ENCODE measurements at regions not wholly inside any gene's neighbourhood (a gene's known extent, or its start where the extent isn't known, plus 50 kb on each side); places are given as distances from the start of the nearest gene placed in this dataset.

DNA sequence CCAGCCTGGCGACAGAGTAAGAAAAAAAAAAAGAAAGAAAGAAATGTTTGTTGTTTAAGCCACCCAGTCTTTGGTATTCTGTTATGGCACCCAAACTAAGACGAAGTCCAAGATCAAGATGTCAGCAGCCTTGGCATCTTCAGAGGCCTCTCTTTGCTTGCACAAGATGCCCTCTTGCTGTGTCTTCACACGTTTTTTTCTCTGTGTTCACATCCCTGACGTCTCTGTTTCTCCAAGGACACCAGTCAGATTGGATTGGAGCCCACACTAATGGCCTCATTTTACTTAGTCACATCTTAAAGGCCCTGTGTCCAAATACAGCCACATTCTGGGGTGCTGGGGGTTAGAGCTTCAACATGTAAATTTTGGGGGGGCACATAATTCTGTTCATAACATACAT is 380.9 kb downstream of the GJA1 start:
- no peaks in the 10 kb centered on the region for H3K27me3 ChIP-seq (ENCODE audit: control insufficient read depth, insufficient read depth, low read length)
- H3K4me1 ChIP-seq (ENCODE audit: control insufficient read depth, insufficient read depth, low read length): no peaks in the 10 kb centered on the region
- H3K9me3 ChIP-seq (ENCODE audit: control insufficient read depth, insufficient read depth, low read length): peaks cover 8% of the 10 kb centered on the region
- no peak overlapping the region for H3K4me3 ChIP-seq (ENCODE audit: low read depth, low read length)
- no peak overlapping the region for H3K9ac ChIP-seq (ENCODE audit: low read depth, low read length)
- H3K36me3 ChIP-seq (ENCODE audit: control insufficient read depth, insufficient read depth, low read length): no peaks in the 10 kb centered on the region

DNA sequence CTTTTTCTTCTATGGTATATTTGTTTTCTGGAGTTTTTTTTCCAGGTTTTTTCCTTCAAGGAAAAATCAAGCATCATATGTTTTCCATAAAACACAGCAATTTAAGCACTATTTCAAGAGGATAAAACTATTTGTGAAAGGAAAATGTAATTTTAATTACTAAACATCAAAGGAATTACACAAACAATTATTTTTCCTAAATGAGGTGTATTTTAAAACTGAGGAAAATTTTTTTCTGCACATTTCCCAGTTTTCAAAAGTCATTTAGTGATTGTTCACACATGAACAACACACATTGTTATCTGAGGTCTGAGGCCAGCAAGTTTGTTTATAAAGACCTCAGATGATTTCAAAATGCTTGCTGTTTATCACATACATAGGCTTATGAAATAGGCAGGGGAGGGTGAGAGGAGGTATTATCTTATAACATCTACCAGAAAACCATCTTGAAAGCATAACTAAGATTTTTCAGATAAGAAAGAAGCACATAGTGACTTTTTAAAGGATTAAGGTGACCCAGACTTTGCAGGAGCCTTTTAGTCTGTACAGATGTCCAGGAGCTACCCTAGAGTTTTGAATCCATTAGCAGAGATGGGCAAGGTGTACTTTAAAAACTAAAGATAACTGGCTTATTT is 381.6 kb downstream of the GJA1 start:
- Histone ChIP-seq H3K4me1 (ENCODE audit: control insufficient read depth, insufficient read depth, low read length) (no peaks in the 10 kb centered on the region), H3K4me3 (ENCODE audit: low read depth, low read length) (no peak overlapping the region), H3K36me3 (ENCODE audit: control insufficient read depth, insufficient read depth, low read length) (no peaks in the 10 kb centered on the region), H3K9ac (ENCODE audit: low read depth, low read length) (no peak overlapping the region), H3K27me3 (ENCODE audit: control insufficient read depth, insufficient read depth, low read length) (no peaks in the 10 kb centered on the region), H3K9me3 (ENCODE audit: control insufficient read depth, insufficient read depth, low read length) (peaks cover 8% of the 10 kb centered on the region)

DNA sequence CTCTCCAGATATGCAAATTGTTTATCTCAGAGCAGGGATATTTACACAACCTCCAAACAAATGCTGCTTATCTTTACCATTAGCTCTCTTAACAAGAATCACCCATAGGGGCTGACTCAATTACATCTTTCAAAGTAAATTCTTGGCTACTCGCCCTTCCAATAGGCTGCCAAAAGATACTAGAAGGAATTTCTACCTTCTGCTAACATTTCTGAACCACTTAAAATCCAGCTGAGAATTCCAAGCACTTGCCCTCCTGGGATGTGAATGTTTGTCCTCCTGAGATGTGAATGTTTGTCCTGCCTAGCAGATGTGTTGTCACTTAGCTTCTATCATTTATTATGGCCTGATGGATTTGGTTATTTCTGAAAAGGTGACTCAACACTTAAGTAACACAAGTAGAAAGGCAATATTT is 388.0 kb downstream of the GJA1 start:
- no peaks in the 10 kb centered on the region for H3K36me3 ChIP-seq (ENCODE audit: control insufficient read depth, insufficient read depth, low read length)

GRCh38 chr6:121826156-121826810 is 390.8 kb downstream of the GJA1 start:
- Histone ChIP-seq H3K4me3 (ENCODE audit: low read depth, low read length) (no peak overlapping the region), H3K27me3 (ENCODE audit: control insufficient read depth, insufficient read depth, low read length) (no peaks in the 10 kb centered on the region), H3K36me3 (ENCODE audit: control insufficient read depth, insufficient read depth, low read length) (no peaks in the 10 kb centered on the region), H3K4me1 (ENCODE audit: control insufficient read depth, insufficient read depth, low read length) (peaks cover 2% of the 10 kb centered on the region), H3K9me3 (ENCODE audit: control insufficient read depth, insufficient read depth, low read length) (no peaks in the 10 kb centered on the region), H3K9ac (ENCODE audit: low read depth, low read length) (no peak overlapping the region)

More for the DNA sequence above, 388.0 kb downstream of the GJA1 start:
- Histone ChIP-seq H3K9ac (ENCODE audit: low read depth, low read length) (no peak overlapping the region), H3K4me1 (ENCODE audit: control insufficient read depth, insufficient read depth, low read length) (peaks cover 2% of the 10 kb centered on the region), H3K4me3 (ENCODE audit: low read depth, low read length) (no peak overlapping the region), H3K9me3 (ENCODE audit: control insufficient read depth, insufficient read depth, low read length) (peaks cover 8% of the 10 kb centered on the region), H3K27me3 (ENCODE audit: control insufficient read depth, insufficient read depth, low read length) (no peaks in the 10 kb centered on the region)

- no peaks in the 10 kb centered on the region for H3K4me1 ChIP-seq (ENCODE audit: control insufficient read depth, insufficient read depth, low read length)
- no peak overlapping the region for H3K4me3 ChIP-seq (ENCODE audit: low read depth, low read length)
- no peaks in the 10 kb centered on the region for H3K27me3 ChIP-seq (ENCODE audit: control insufficient read depth, insufficient read depth, low read length)
- no peak overlapping the region for H3K9ac ChIP-seq (ENCODE audit: low read depth, low read length)
- no peaks in the 10 kb centered on the region for H3K36me3 ChIP-seq (ENCODE audit: control insufficient read depth, insufficient read depth, low read length)
- H3K9me3 ChIP-seq (ENCODE audit: control insufficient read depth, insufficient read depth, low read length): no peaks in the 10 kb centered on the region
These were observed 392.9 kb downstream of the GJA1 start for GRCh38 chr6:121828146-121828886.

- no peaks in the 10 kb centered on the region for H3K9me3 ChIP-seq (ENCODE audit: control insufficient read depth, insufficient read depth, low read length)
- H3K9ac ChIP-seq (ENCODE audit: low read depth, low read length): no peak overlapping the region
- H3K4me1 ChIP-seq (ENCODE audit: control insufficient read depth, insufficient read depth, low read length): no peaks in the 10 kb centered on the region
- H3K36me3 ChIP-seq (ENCODE audit: control insufficient read depth, insufficient read depth, low read length): no peaks in the 10 kb centered on the region
- no peak overlapping the region for H3K4me3 ChIP-seq (ENCODE audit: low read depth, low read length)
- no peaks in the 10 kb centered on the region for H3K27me3 ChIP-seq (ENCODE audit: control insufficient read depth, insufficient read depth, low read length)
These were observed 395.3 kb downstream of the GJA1 start for GRCh38 chr6:121830736-121831135.

GRCh38 chr6:121835662-121836061 is 400.2 kb downstream of the GJA1 start:
- Histone ChIP-seq H3K9me3 (ENCODE audit: control insufficient read depth, insufficient read depth, low read length) (no peaks in the 10 kb centered on the region), H3K4me3 (ENCODE audit: low read depth, low read length) (no peak overlapping the region), H3K4me1 (ENCODE audit: control insufficient read depth, insufficient read depth, low read length) (no peaks in the 10 kb centered on the region), H3K27me3 (ENCODE audit: control insufficient read depth, insufficient read depth, low read length) (no peaks in the 10 kb centered on the region), H3K36me3 (ENCODE audit: control insufficient read depth, insufficient read depth, low read length) (no peaks in the 10 kb centered on the region), H3K9ac (ENCODE audit: low read depth, low read length) (no peak overlapping the region)

DNA sequence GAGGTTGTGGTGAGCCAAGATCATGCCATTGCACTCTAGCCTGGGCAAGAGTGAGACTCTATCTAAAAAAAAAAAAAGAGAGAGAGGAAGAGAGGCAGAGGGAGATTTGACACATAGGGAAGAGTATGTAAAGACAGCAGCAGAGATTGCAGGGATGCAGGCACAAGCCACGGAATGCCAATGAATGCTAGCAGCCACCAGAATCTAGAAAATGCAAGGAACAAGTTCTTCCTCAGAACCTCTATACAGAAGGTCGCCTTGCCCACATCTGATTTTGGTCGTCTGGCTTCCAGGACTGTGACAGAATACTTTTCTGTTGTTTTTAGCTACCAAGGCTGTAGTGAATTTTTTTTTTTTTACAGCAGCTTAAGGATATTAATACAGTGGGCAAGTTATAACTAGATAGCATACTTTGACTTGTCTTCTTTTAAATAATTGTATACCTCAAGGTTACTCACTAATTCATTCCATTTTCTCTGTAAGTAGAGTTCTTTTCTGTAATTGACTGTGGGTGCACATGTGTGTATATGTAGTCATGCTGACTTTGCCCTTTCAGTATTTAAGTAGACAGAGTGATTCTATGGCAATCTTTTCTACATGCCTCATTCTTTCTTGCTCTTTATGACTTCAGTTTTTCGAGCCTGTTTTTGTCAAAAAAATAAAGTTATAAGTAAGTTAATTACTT is 402.2 kb downstream of the GJA1 start:
- Histone ChIP-seq H3K4me1 (ENCODE audit: control insufficient read depth, insufficient read depth, low read length) (no peaks in the 10 kb centered on the region), H3K9me3 (ENCODE audit: control insufficient read depth, insufficient read depth, low read length) (no peaks in the 10 kb centered on the region), H3K36me3 (ENCODE audit: control insufficient read depth, insufficient read depth, low read length) (no peaks in the 10 kb centered on the region), H3K9ac (ENCODE audit: low read depth, low read length) (no peak overlapping the region), H3K4me3 (ENCODE audit: low read depth, low read length) (no peak overlapping the region), H3K27me3 (ENCODE audit: control insufficient read depth, insufficient read depth, low read length) (no peaks in the 10 kb centered on the region)

GRCh38 chr6:121838842-121839241 is 403.4 kb downstream of the GJA1 start:
- no peaks in the 10 kb centered on the region for H3K9me3 ChIP-seq (ENCODE audit: control insufficient read depth, insufficient read depth, low read length)
- H3K4me1 ChIP-seq (ENCODE audit: control insufficient read depth, insufficient read depth, low read length): no peaks in the 10 kb centered on the region
- no peaks in the 10 kb centered on the region for H3K27me3 ChIP-seq (ENCODE audit: control insufficient read depth, insufficient read depth, low read length)
- H3K9ac ChIP-seq (ENCODE audit: low read depth, low read length): no peak overlapping the region
- H3K4me3 ChIP-seq (ENCODE audit: low read depth, low read length): no peak overlapping the region
- no peaks in the 10 kb centered on the region for H3K36me3 ChIP-seq (ENCODE audit: control insufficient read depth, insufficient read depth, low read length)

DNA sequence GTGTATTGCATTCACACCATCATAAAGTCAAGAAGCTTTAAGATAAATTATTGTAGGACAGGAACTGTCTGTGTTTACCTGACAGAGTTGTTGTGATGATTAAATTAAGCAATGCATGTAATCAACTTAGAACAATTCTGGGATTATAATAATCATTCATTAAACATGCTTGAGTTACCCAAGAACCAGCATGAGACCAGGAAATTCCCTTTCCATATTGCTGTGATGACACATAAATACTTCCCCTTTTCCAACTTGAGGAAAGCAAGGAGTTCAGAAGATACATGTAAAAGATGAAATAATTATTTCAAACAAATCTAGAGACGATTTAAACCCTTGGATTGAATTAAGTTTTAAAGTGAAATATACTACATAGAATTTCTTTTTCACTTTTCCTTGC is 404.4 kb downstream of the GJA1 start:
- no peak overlapping the region for H3K9ac ChIP-seq (ENCODE audit: low read depth, low read length)
- H3K36me3 ChIP-seq (ENCODE audit: control insufficient read depth, insufficient read depth, low read length): no peaks in the 10 kb centered on the region
- H3K4me3 ChIP-seq (ENCODE audit: low read depth, low read length): no peak overlapping the region
- no peaks in the 10 kb centered on the region for H3K9me3 ChIP-seq (ENCODE audit: control insufficient read depth, insufficient read depth, low read length)
- H3K4me1 ChIP-seq (ENCODE audit: control insufficient read depth, insufficient read depth, low read length): no peaks in the 10 kb centered on the region
- H3K27me3 ChIP-seq (ENCODE audit: control insufficient read depth, insufficient read depth, low read length): no peaks in the 10 kb centered on the region

GRCh38 chr6:121844898-121845297 is 409.5 kb downstream of the GJA1 start:
- no peaks in the 10 kb centered on the region for H3K4me1 ChIP-seq (ENCODE audit: control insufficient read depth, insufficient read depth, low read length)
- H3K9me3 ChIP-seq (ENCODE audit: control insufficient read depth, insufficient read depth, low read length): no peaks in the 10 kb centered on the region
- no peak overlapping the region for H3K9ac ChIP-seq (ENCODE audit: low read depth, low read length)
- no peaks in the 10 kb centered on the region for H3K36me3 ChIP-seq (ENCODE audit: control insufficient read depth, insufficient read depth, low read length)
- no peak overlapping the region for H3K4me3 ChIP-seq (ENCODE audit: low read depth, low read length)
- no peaks in the 10 kb centered on the region for H3K27me3 ChIP-seq (ENCODE audit: control insufficient read depth, insufficient read depth, low read length)
